A673 (cell line): ENCODE measurements at regions not wholly inside any gene's neighbourhood (a gene's known extent, or its start where the extent isn't known, plus 50 kb on each side); places are given as distances from the start of the nearest gene placed in this dataset.

Experiments used
- CTCF ChIP-seq: fragments of 300-800, 200-600 bp; sonication (generic); conservative IDR thresholded peaks from 2 replicates; pipeline ENCODE4 v1.5.1; 2017; ENCODE audit warnings: low read depth, mild to moderate bottlenecking, antibody characterized with exemption, low read length, moderate library complexity, mixed read lengths
- EZH2 ChIP-seq: fragments of 200-600 bp; sonication (generic); IDR thresholded peaks from 2 replicates; pipeline ENCODE4 v1.6.1; 2017; ENCODE audit warnings: borderline replicate concordance, low read depth, mild to moderate bottlenecking, mixed read lengths, antibody characterized with exemption, low read length; ENCODE audit not compliant: poor library complexity, severe bottlenecking

DNA sequence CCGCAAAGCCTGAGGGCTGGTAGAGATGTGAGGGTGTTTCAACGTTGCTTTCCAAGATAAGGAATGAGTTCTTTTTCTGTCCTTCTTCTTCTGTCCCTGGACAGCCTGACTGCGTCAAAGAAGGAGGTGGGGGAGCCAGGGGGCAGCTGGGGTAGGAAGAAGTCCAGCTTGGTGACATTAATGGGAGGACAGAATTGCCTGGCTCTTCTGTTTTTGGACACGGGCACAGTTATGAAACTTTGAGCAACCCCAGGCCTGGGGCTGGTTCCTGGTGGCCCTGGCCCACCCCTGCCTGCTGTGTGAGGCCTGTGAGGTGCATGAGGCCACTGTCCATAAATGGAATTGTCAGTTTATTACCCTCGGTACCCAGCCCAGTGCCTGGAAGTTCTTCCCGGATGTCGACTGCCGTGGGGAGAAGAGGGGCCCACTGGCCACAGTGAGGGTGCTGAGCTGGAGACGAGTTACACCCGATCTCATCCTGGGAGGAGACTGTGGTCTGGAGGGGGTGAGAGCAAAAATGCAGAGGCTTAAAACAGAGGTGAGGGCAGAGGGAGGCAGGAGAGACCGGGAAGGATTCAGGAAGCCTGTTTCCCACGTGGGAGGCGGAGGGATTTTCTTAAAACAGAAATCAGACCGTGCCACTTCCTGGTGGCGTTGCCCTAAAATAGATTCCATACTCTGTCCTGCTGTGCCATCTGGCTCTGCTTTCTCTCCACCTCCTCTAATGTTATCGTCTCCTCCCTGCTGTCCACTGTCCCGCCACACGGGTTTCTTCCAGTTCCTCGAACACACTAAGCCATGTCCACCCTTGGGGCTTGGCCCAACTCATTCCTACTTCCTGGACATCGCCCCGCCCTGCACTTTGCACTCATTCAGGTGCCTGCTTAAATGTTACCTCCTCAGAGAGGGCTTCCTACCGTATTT, 59.7 kb upstream of the RASD2 start:
- no peak for TF ChIP-seq CTCF
- no peak for TF ChIP-seq EZH2
